NCI-H1436 treated with DMSO at 0.1 percent for 48 hours (cell line): ENCODE measurements at regions not wholly inside any gene's neighbourhood (a gene's known extent, or its start where the extent isn't known, plus 50 kb on each side); places are given as distances from the start of the nearest gene placed in this dataset.

Experiments used
- DNase-seq: peaks from one replicate; lab custom pipeline; 2025; lab: John Stamatoyannopoulos, UW

DNA sequence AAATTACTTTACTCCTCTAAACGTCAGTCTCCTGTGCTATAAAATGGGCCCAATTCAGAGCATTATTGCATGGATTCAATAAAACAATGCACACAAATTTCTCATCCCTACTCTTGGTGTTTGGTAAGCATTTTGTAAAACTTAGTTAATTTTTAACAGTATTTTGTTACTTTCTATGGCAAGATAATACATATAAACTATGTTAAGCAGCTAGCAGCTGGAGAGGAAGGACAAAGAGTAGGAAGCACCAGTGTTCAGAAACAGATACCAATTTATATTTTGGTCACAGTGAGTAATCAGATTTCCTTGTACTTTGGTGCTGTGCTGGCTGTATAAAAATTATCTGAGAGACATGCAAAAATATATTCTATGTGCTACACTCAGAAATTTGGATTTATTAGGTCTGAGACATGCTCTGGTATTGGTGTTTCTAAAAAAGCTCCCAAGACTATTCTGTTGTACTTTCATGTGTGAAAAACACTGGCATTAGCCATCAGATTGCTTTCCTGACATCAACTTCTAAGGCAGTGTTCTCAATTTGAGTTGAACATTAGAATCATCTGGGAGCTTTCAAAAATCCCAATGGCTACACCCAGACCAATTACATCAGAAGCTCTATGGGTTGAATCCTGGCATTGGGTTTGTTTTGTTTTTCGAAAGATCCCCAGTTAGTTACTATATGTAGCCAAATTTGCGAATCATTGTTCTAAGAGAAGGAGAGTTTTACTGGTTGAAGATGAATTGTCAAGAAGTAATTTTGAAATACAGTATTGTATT lies 100.3 kb upstream of the C1orf87 start:
- DNase-seq = no peak

DNA sequence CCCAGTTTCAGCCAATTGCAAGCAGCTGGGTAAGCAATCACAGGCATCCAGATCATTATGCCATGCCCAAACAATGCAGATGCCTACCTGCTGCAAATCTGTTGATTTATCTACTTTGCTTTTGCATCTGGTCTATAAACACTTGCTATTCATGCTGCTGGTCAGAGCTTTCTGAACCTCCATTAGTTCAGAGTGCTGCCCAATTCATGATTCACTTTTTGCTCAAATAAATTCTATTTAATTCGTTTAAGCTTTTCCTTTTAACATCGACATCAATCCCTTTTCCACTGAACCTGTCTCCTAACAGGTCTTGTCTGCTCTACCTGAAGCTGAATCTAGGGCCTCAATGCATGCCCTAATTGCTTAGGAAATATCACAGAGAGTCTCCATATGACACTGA lies 99.4 kb upstream of the C1orf87 start:
- DNase-seq = no peak

DNA sequence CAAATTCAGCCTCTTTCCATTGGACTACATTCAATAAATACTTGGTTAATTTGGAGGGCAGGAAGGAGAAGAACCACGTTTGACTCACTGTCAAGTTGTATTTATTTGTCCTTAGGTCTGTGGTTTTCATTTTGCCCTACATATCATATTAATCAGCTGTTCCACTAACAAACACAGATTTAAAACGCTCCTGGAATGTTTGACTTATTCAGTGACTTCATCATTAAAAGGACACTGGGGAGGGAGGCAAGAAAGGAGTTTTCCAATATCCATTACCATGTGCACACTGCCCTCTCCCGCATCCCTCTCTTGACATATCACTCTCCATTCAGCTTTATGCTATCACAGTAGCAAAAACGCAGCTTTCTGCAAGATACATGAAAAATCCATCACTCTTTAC lies 98.2 kb upstream of the C1orf87 start:
- DNase-seq = no peak

DNA sequence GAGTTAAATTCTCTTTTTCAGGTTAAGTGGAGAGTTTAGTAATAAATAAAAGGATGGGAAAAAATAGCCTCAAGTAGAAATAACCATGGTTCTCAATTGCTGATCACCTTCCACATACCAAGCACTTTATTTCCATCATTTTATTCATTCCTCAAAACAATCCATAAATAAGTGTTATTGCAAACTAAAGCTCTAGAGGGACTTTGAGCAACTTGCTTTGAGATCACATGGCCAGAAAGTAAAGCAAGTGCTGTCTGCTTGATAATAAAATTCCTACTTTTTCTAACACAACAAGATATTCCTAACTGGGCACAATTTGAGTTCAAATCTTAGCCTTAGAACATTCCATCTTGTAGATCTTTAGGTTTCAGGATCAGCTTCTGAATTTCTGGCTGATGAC lies 97.1 kb upstream of the C1orf87 start:
- no peak for DNase-seq

DNA sequence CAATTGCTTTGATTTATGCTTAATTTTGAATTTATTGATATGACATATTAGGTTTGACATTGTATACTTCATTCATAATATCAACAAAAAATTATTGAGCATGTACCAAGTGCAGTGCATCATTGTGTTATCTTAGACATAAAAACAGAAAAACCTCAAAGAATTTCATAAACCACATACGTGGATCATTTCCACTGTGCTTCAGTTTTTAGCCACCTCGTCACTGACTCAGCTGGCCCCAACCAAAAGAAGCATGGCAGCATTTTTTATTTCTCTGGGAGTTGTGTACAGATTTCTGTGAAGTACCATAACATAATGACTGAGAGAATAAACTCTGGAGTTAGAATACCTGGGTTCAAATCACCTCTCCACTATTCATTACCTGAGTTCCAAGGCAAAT lies 95.6 kb upstream of the C1orf87 start:
- no peak for DNase-seq

DNA sequence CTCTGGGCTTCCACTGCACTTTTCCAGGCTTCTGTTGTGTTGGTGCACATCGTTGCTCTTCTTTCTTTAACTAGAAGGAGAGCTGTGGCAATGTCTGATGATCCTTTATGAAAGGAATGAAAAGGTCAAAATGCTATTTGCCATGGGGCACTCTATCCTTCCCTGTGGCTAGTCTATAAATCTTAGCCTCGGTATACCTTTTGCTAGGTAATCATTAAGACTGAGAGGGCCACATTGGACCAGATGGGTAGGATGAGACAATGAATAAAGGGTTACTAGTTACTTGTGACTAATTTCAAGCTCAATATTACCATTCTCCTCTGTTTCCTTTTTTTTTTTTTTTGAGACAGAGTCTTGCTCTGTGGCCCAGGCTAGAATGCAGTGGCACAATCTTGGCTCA lies 89.4 kb upstream of the C1orf87 start:
- DNase-seq = no peak

DNA sequence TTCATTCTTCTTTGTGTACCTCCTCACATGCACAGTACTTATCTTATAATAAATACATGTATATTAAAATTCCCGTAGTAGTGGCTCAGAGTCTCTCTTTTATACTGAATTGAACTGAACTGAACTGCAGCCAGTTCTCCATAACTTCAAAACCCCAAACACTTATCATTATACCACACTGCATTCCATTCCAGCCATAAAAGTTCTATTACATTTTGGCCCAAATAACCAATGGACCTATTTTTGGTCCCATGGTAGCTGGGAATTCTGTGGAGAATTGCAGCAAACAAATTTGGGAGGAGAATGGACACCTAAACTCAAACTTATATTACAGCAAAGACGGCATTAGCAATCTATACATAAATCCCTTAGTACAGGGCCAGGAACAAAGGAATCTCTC lies 86.6 kb upstream of the C1orf87 start:
- DNase-seq = no peak

DNA sequence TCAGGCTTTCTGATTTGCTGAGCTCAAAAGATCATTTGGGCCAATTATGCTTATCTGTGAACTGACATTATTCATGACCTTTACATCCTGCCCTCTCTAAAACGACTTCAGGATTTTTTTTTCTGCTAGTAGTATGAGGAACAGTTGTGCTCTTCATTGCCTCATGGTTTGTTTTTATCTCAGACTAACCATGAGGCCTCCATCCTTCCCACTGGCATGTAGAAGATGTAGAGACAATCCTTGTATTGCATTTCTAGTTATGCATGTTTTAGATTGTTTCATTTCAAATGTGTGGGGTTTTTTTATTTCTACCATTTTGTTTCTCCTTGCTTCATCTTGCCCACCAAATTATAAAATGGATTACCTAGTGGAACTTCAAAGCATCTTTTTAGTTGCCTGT lies 82.8 kb upstream of the C1orf87 start:
- DNase-seq = no peak

DNA sequence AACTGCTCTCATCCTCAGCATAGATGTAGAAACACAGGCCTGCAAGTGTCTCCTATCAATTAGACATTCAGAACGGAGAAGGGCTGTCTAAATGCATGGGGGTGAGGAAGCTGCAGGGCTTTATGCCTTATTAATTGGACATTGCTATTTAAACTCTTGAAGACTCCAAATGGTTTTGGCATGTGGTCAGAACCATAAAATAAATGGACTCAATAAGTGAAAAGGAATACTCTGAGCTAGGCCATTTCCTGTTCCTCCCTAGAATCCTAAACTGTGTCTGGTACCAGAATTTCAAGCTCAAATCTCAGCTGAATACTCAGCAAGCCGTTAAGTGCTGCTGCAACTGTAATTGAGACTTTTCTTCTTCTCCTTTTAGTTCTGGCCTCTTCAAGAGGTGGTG lies 80.4 kb upstream of the C1orf87 start:
- DNase-seq = no peak

DNA sequence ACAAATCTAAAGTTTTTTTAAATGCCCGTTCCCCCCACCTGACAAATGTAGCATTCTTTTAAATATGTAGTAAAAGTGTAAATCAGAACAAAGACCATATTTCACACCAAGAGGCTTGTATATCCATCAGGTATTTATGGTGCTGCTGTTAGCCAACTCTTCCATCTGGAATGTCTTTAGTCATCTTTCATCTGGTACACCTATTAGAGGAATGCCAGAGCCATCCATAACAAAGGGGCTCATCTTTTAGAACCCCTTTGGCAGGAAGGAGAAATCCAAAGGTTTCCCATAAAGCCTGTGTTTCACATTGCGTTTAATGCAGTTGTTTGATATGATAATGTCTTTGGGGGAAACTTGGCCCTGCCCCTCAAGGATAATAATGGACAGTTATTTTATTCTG lies 79.3 kb upstream of the C1orf87 start:
- DNase-seq = no peak

DNA sequence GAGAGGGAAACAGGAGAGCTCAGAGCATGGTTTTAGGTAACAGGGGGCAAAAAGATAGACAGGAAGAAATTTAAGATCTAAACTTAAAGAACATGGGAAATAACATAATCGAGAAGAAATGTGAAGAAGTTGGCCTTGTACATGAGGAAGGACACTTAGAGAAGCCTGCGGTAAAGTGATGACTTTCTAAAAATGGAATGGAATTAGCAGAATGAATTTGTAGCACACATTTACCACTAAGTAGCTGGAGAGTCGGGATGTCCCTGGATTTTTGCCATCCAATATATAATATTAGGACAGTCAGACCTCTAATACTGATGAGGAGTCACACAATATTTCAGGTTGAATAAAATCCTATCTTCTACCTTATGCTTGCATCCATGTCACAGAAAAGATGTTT lies 77.7 kb upstream of the C1orf87 start:
- no peak for DNase-seq

DNA sequence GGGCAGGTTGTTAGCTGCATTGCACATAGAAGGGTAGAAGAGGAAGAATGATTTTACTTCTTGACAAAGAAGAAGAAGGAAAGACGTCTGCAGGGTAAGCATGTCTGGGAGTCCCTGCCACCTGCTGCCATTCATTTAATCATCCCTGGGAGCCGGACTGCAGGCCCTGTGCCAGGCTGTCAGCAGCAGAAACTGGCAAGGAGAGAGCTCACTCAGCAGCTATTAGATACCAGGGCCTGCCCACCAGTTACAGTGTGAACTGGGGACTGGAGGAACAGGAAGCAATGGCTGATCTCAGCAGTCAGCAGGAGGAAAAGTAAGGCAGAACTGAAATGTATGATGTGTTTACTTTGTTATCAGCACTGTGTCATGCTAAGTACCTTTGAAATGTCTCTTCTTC lies 75.7 kb upstream of the C1orf87 start:
- no peak for DNase-seq

DNA sequence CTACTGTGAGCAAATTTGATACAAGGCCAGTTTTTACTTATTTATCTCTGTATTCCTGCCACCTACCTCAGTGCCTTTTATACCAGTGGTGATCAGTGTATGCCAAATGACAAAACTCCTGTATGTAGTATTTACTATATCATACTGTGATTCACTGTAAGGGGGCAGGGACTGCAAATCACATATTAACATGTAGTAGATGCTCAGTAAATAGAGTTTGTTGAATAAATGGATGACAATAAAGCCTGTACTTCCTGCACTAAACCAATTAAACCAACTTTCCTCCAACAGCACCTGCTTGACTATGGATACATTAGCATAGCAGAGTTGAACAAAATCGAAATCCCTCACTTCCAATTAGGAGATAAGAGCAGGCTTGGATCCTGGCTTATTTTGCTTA lies 73.3 kb upstream of the C1orf87 start:
- DNase-seq = no peak

DNA sequence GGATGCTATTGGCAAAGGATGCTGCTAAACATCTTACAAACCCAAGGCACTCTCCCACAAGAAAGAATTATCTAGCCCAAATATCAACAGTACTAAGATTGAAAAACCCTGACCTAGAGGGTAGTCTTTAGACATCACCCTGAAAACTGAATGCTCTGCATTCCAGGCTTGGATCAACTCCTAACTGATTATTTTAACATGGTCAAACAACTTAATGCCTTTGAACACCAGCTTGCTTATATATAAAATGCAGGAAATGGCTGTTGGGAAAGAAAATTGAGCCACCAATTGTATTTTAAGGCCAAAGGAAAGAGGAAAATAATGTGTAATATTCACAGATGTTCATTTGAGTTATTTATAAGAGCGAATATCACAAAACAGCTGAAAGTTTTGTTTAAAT lies 72.2 kb upstream of the C1orf87 start:
- DNase-seq = no peak

DNA sequence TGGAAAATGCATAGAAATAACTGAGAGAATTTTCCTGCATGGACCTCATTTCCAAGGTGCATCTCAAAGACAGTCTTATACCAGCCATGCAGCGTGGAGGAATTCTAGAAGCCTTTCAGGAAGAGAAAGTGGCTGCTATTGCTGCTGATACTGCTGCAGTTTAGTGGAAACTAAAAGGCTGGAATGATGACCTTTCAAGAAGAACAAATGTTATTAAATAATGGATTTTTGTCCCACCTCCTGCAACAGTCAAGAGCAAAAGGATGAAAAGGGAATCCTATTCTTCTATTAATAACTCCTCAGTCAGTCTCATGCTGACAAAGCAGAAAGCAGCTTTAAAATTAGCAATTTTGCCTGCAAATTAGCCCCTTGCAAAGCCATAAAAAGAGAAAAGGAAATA lies 68.2 kb upstream of the C1orf87 start:
- DNase-seq = no peak

DNA sequence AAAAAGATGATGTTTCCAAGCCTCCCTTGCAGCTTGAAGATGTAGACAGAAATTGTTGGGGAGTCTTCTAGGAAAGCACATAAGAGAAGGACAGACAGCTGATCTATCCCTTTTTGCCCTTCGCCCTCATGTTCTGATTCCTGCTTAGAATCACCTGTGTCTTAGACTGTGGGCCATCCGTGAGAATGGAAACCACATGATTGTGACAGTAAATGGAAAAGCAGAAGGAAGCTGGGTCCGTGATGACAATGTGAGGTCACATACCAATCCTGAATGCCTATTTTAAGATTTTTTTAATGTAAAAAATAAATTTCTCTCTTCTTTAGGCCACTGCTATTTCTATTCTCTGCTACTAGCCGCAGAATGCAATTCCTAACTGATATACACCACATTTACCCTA lies 67.7 kb upstream of the C1orf87 start:
- DNase-seq = no peak

DNA sequence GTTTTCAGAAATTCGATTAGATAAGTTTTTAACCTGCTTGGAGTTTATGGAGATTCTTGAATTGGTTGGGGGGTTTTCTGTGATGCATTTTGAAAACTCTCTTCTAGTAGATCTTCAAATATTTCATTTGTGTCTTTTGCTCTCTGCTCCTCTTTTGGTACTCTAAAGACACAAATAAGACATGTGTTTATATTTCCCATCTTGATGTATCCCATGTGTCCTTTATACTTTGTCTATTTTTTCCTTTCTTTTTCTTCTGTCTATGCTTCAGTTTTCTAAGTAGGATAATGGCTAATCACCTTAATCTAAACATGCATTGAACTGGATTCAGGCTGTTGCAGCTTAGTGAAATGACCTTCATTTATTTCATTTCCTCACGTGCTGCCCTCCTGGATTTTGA lies 63.8 kb upstream of the C1orf87 start:
- no peak for DNase-seq

DNA sequence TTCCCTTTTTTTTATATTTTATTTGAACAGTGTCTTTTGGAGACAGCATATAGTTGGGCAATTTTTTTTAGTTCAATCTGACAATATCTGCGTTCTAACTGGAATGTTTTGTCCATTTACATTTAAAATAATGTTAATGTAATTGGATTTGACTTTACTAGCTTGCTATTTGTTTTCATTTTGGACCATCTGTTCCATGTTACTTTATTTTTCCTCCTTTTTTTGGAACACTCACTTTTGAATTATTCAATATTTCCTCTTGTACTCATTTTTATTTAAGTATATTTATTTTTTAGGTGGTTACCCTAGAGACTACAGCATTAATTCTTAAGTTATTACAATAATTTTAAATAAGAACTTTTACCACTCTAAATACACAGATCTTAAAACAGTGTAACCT lies 62.8 kb upstream of the C1orf87 start:
- no peak for DNase-seq

DNA sequence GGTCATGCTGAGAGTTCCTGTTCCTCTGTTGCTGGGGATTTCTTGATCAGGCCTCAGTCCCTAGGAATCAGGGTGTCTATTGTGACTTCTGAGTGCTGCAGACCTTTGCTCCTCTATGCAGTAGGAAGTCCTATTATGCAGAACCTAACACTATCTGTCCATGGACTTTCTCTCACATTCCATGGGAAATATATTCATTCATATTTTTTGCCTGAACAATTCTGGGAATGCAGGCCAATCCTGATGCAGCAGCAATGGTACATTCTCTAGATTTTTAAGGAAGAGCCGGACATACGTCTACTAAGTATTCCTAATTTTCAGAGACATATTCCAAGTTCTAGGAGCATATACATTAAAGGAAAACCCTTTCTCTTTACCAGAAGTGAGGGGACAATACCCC lies 61.1 kb upstream of the C1orf87 start:
- DNase-seq = no peak

DNA sequence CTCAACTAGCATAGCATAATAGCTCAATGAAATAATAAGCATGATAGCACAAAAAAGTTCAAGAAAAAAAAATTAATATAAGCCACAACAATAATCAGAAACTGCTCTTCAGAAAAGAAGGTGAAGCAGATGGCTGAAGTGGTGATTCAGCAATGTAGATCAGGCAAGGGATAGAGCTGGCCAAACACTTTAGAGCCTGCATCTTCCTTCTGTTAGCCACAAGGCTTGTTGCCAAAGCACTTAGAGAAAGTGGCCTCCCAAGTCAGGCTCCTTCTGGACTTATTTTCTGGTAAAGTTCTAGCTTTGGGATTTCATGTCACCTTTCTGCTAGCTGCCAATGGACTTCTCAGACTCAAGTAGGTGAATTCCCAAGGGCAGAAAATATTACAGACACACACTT lies 60.3 kb upstream of the C1orf87 start:
- DNase-seq = no peak

DNA sequence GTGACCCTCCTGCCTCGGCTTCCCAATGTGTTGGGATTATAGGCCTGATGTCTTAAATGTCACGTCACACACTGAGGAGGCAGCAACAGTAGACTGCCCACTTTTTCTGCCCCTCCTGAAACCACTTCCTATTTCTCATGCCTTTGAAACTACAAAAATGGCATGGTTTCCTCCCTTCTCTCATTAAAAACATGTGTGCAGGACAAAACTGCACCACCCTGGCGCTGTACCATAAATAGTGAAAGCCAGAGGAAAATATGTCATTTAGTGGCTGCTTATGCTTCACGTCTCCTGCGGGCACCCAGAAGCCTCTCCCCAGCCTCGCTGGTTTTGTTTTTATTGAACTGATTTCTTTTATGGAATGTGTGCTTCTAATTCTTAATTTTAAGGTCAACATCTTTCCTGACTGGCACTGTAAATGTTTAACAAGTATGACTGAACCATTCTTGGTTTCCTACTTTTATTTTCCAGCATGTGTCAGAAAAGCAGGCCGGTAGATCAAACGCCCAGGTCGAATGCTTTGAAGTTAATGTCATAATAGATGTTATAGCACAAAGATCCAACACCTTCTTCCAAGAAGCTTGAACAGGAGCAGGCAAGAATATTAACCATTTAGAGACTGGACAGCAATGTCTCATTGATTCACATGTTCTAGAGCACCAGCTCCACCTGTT lies 59.6 kb upstream of the C1orf87 start:
- DNase-seq = no peak

DNA sequence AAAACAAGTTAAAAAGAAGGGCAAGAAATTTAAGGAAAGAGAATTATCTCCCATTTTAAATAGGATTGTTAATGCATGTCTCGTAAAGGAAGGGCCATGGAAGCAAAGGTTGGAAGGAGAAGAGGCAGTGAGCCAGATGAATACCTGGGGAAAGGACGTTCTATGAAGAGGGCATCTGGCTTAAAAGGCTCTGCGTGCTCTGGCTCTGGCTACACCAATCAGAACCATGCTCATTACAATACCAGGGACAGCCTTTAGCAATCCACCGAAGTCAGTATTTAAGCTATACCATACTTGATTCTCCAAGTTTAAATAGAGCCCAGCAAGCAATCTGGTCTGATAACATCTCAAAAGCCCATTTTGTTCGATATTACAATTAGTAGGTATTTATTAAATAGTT lies 58.5 kb upstream of the C1orf87 start:
- DNase-seq = no peak

DNA sequence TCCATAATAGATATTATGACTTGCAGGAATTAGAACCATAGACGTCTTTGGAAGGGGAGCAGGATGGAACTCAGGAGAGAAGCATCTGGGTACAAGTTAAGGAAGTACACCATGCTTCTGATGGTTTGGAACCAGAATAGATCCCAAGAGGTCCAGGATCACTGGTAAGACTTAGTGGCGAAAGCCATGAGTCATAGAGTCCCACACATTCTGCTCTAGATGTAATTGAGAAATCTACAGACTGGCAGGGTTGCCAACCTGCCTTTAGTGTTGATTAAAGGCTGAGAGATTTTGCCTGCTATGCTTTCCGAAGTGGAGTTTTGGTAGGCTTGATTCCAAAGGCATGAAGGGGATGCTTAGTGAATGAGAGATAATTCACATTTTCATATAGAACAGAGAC lies 57.1 kb upstream of the C1orf87 start:
- no peak for DNase-seq

DNA sequence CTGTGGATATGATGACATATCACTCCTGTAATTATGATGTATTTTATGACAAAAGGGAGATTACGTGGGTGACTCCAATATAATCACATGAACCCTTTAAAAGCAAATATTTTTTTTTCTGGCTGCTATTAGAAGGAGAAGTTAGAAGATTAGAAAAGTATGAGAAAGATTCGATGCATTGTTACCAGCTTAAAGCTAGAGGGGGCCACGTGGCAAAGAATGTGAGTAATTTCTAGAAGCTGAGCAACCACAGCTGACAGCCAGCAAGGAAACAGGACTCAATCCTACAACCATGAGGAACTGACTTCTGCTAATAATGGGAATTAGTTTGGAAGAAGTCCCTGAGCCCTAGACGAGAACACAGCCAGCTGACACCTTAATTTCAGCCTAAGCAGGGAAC lies 56.3 kb upstream of the C1orf87 start:
- DNase-seq = no peak
